CD14-positive monocyte (primary cell): ENCODE measurements at regions not wholly inside any gene's neighbourhood (a gene's known extent, or its start where the extent isn't known, plus 50 kb on each side); places are given as distances from the start of the nearest gene placed in this dataset.

Experiments
- DNase-seq, 3 donors: peaks; one replicate each; pipeline ENCODE4 v3.0.0-alpha.2; 2011 to 2022
- H2AFZ ChIP-seq: 2 replicates; pipeline ENCODE4 v1.6.0; 2012; ENCODE audit warnings: mild to moderate bottlenecking, low read depth, low read length, inconsistent platforms; ENCODE audit not compliant: insufficient read depth, poor library complexity, severe bottlenecking
- H3K27ac ChIP-seq, 2 donors: 1 replicate in 1 of 2; 2 replicates in 1 of 2; pipeline ENCODE4 v1.5.1; 2012 to 2013; ENCODE audit warnings: low read length in 2 of 2, control low read depth in 1 of 2, inconsistent platforms in 1 of 2, low read depth in 1 of 2, mild to moderate bottlenecking in 1 of 2
- H3K27me3 ChIP-seq, 2 donors: one replicate each; pipeline versions ENCODE4 v1.6.0 to v1.6.1; 2011 to 2013; ENCODE audit warnings: low read length in 2 of 2; ENCODE audit not compliant: control insufficient read depth in 2 of 2, insufficient read depth in 2 of 2
- H3K36me3 ChIP-seq, 2 donors: replicated peaks in 1 of 2; 1 replicate in 1 of 2; 2 replicates in 1 of 2; pipeline versions ENCODE4 v1.5.1 to v1.6.1; 2012 to 2013; ENCODE audit warnings: low read length in 2 of 2, control low read depth in 1 of 2, inconsistent platforms in 1 of 2, mild to moderate bottlenecking in 1 of 2; ENCODE audit not compliant: insufficient read depth in 2 of 2, control insufficient read depth in 1 of 2
- H3K4me1 ChIP-seq, 2 donors: 1 replicate in 1 of 2; 2 replicates in 1 of 2; pipeline versions ENCODE4 v1.5.1 to v1.6.1; 2012 to 2013; ENCODE audit warnings: low read length in 2 of 2, control low read depth in 1 of 2, inconsistent platforms in 1 of 2, mild to moderate bottlenecking in 1 of 2, moderate library complexity in 1 of 2; ENCODE audit not compliant: insufficient read depth in 2 of 2, control insufficient read depth in 1 of 2
- H3K4me2 ChIP-seq: replicated peaks from 2 replicates; pipeline ENCODE3; 2012; ENCODE audit warnings: low read length, moderate library complexity, mild to moderate bottlenecking; ENCODE audit not compliant: poor library complexity, severe bottlenecking; ENCODE audit errors: extremely low read depth
- H3K4me3 ChIP-seq, 3 experiments: fragments of 200-600 bp in 1 of 3; sonication (generic) in 1 of 3; replicated peaks in 1 of 3; 1 replicate in 2 of 3; 2 replicates in 1 of 3; pipeline ENCODE4 v1.5.1; 2011 to 2013; ENCODE audit warnings: low read length in 3 of 3, mild to moderate bottlenecking in 3 of 3, control low read depth in 2 of 3, low read depth in 2 of 3, inconsistent platforms in 1 of 3, moderate library complexity in 1 of 3
- H3K79me2 ChIP-seq: 2 replicates; pipeline ENCODE4 v1.6.0; 2012; ENCODE audit warnings: mild to moderate bottlenecking, control low read depth, inconsistent platforms, low read length, moderate library complexity; ENCODE audit not compliant: insufficient read depth
- H3K9ac ChIP-seq: 2 replicates; pipeline ENCODE4 v1.6.0; 2017; ENCODE audit warnings: low read length, mild to moderate bottlenecking; ENCODE audit not compliant: insufficient read depth, poor library complexity, severe bottlenecking
- H3K9me3 ChIP-seq, 2 donors: replicated peaks in 1 of 2; 1 replicate in 1 of 2; 2 replicates in 1 of 2; pipeline versions ENCODE4 v1.5.1 to v1.6.1; 2012 to 2013; ENCODE audit warnings: low read length in 2 of 2, control low read depth in 1 of 2; ENCODE audit not compliant: control insufficient read depth in 1 of 2, insufficient read depth in 1 of 2
- H4K20me1 ChIP-seq: 2 replicates; pipeline ENCODE4 v1.6.0; 2012; ENCODE audit warnings: mild to moderate bottlenecking, low read length, control low read depth, moderate library complexity; ENCODE audit not compliant: insufficient read depth
- H3K27ac Mint-ChIP-seq, 7 donors: one replicate each; pipeline ENCODE4 v1.8.0; 2020; ENCODE audit warnings: mild to moderate bottlenecking in 7 of 7, mixed read lengths in 7 of 7, moderate library complexity in 6 of 7, inconsistent platforms in 2 of 7
- H3K27me3 Mint-ChIP-seq, 3 donors: one replicate each; pipeline ENCODE4 v1.8.0; 2021 to 2022; ENCODE audit warnings: low read depth in 3 of 3, mild to moderate bottlenecking in 3 of 3, mixed read lengths in 3 of 3, moderate library complexity in 3 of 3, inconsistent platforms in 1 of 3
- H3K36me3 Mint-ChIP-seq, 2 donors: one replicate each; pipeline ENCODE4 v1.8.0; 2020; ENCODE audit warnings: mixed read lengths in 2 of 2, inconsistent platforms in 1 of 2, mild to moderate bottlenecking in 1 of 2
- H3K4me1 Mint-ChIP-seq: one replicate; pipeline ENCODE4 v1.8.0; 2020; ENCODE audit warnings: mild to moderate bottlenecking, mixed read lengths
- H3K4me3 Mint-ChIP-seq, 2 donors: one replicate each; pipeline ENCODE4 v1.8.0; 2020; ENCODE audit warnings: mild to moderate bottlenecking in 2 of 2, mixed read lengths in 2 of 2, moderate library complexity in 1 of 2
- H3K9me3 Mint-ChIP-seq, 7 donors: one replicate each; pipeline ENCODE4 v1.8.0; 2020 to 2022; ENCODE audit warnings: mixed read lengths in 7 of 7, mild to moderate bottlenecking in 6 of 7, moderate library complexity in 6 of 7, inconsistent platforms in 2 of 7
- CTCF ChIP-seq: fragments of 200-600 bp; IDR thresholded peaks from one replicate; pipeline ENCODE4 v1.8.0; 2022; ENCODE audit warnings: antibody characterized with exemption, mild to moderate bottlenecking
- WGBS: methylation state at CpG from one replicate; pipeline ENCODE4 v1.1.5; 2013; ENCODE audit warnings: missing lambda C conversion rate; ENCODE audit not compliant: insufficient coverage; 5-methylcytosine and 5-hydroxymethylcytosine counted together
- intact Hi-C, 2 donors: fragments of 100-400 bp; cut with micrococcal nuclease; formaldehyde crosslinking; loops; one replicate each; pipeline versions ENCODE4 v1.15.0 to v1.15.1; 2023

DNA sequence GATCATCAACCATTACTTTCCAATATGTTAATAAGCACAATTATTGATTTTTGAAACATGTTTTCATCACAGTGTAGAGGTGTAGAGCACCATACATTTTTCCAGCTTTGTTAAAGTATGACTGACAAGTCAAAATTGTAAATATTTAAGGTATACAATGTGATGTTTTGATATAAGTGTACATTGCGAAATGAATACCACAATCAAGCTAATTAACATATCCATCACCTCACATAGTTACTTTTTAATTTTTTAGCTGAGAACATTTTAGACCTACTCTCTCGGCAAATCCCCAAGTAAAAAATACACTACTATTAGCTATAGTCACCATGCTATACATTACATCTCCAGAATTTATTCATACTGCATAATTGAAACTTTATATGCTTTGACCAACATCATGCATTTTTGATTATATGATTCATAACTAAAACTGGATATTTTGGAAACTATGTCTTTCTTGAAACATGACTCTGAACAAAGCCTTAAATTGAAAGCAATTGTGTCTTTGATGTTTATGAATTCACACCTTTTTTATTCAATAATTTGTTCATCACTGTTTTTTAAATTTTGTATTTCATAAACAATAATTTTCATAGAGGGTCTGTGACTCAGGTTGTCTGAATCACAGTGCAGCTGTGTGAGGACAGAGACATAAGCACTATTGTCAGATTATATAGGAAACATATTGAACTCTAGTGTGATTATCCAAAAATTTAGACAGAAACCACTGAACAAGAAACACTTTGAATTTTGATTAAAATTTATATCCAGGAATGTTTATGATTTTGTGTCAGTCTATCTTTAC is 486.1 kb downstream of the SEMA3D start:
- WGBS: no CpG with 5 or more reads among the region's 2 CpGs
- no peaks in the 10 kb centered on the region for H3K36me3 Mint-ChIP-seq
- H3K4me3 ChIP-seq: no peak overlapping the region
- no peaks in the 10 kb centered on the region for H3K79me2 ChIP-seq
- no peaks in the 10 kb centered on the region for H4K20me1 ChIP-seq
- no peak overlapping the region for H2AFZ ChIP-seq
- no peak for DNase-seq
- intact Hi-C loops: no loop called here
- no peak overlapping the region for H3K27ac ChIP-seq
- H3K4me2 ChIP-seq: no peak overlapping the region
- H3K36me3 ChIP-seq: no peaks in the 10 kb centered on the region
- no peaks in the 10 kb centered on the region for H3K4me1 Mint-ChIP-seq
- no peak overlapping the region for H3K27ac Mint-ChIP-seq
- no peaks in the 10 kb centered on the region for H3K27me3 Mint-ChIP-seq
- TF ChIP-seq CTCF: no peak
- H3K4me1 ChIP-seq: no peaks in the 10 kb centered on the region
- no peaks in the 10 kb centered on the region for H3K9me3 ChIP-seq
- H3K4me3 Mint-ChIP-seq: no peak overlapping the region
- no peak overlapping the region for H3K9ac ChIP-seq
- H3K9me3 Mint-ChIP-seq: peaks cover 0 to 4% (median 0%) of the 10 kb centered on the region in 7 donors
- no peaks in the 10 kb centered on the region for H3K27me3 ChIP-seq

GRCh38 chr7:84697506-84697905 is 489.4 kb downstream of the SEMA3D start:
- Mint-ChIP-seq H3K4me3 (no peak overlapping the region), H3K27me3 (no peaks in the 10 kb centered on the region), H3K27ac (no peak overlapping the region), H3K36me3 (no peaks in the 10 kb centered on the region), H3K4me1 (no peaks in the 10 kb centered on the region), H3K9me3 (peaks cover 0 to 2% (median 0%) of the 10 kb centered on the region in 7 donors)
- Histone ChIP-seq H3K27me3 (no peaks in the 10 kb centered on the region), H3K4me2 (no peak overlapping the region), H4K20me1 (no peaks in the 10 kb centered on the region), H3K9ac (no peak overlapping the region), H3K4me3 (no peak overlapping the region), H3K9me3 (peaks cover 0 to 4% of the 10 kb centered on the region in 2 donors), H3K79me2 (no peaks in the 10 kb centered on the region), H3K27ac (no peak overlapping the region), H3K36me3 (no peaks in the 10 kb centered on the region), H3K4me1 (no peaks in the 10 kb centered on the region), H2AFZ (no peak overlapping the region)
- TF ChIP-seq CTCF: no peak
- WGBS: no CpG with 5 or more reads among the region's 2 CpGs
- no peak for DNase-seq
- intact Hi-C loops: no loop called here
